ENCODE measurements at regions not wholly inside any gene's neighbourhood (a gene's known extent, or its start where the extent isn't known, plus 50 kb on each side); places are given as distances from the start of the nearest gene placed in this dataset.

GRCh38 chr2:7719876-7720275, 802.7 kb downstream of the RNF144A start:
- Histone ChIP-seq H3K4me3 (no peak overlapping the region), H3K27ac (no peak overlapping the region)

- H3K4me3 ChIP-seq: no peak overlapping the region
- no peak overlapping the region for H3K27ac ChIP-seq
Measured at GRCh38 chr2:7721413-7721995, 804.3 kb downstream of the RNF144A start.

GRCh38 chr2:7722212-7722910, 805.1 kb downstream of the RNF144A start:
- Histone ChIP-seq H3K27ac (no peak overlapping the region), H3K4me3 (no peak overlapping the region)

- H3K27ac ChIP-seq: peak overlapping the region in 3 of 21 experiments; percentile 1 to 78 (median 50)
- no peak overlapping the region for H3K4me3 ChIP-seq
Measured at GRCh38 chr2:7724336-7724735, 807.1 kb downstream of the RNF144A start.

- Histone ChIP-seq H3K4me3 (no peak overlapping the region), H3K27ac (peak overlapping the region in 4 of 21 experiments; percentile 66 to 78 (median 74))
Measured at GRCh38 chr2:7725171-7725849, 808.1 kb downstream of the RNF144A start.

GRCh38 chr2:7725850-7726242, 808.6 kb downstream of the RNF144A start:
- H3K4me3 ChIP-seq: peak overlapping the region in 2 of 7 experiments; percentile 0 to 8

GRCh38 chr2:7726989-7727388, 809.8 kb downstream of the RNF144A start:
- Histone ChIP-seq H3K4me3 (peak overlapping the region in 2 of 7 experiments; percentile 0 to 8), H3K27ac (peak overlapping the region in 9 of 21 experiments; percentile 22 to 78 (median 57))

More at GRCh38 chr2:7725850-7726242, 808.6 kb downstream of the RNF144A start:
- H3K27ac ChIP-seq: peak overlapping the region in 5 of 21 experiments; percentile 57 to 78 (median 73)

GRCh38 chr2:7728388-7728787, 811.2 kb downstream of the RNF144A start:
- Histone ChIP-seq H3K27ac (peak overlapping the region in 4 of 21 experiments; percentile 13 to 78 (median 54)), H3K4me3 (peak overlapping the region in 1 of 7 experiments; percentile 12)

- peak overlapping the region in 2 of 21 experiments; percentile 41 to 78 for H3K27ac ChIP-seq
- H3K4me3 ChIP-seq: no peak overlapping the region
Measured at GRCh38 chr2:7730449-7730848, 813.2 kb downstream of the RNF144A start.

GRCh38 chr2:7730990-7731389, 813.8 kb downstream of the RNF144A start:
- no peak overlapping the region for H3K4me3 ChIP-seq
- H3K27ac ChIP-seq: peak overlapping the region in 1 of 21 experiments; percentile 78

- no peak overlapping the region for H3K4me3 ChIP-seq
- H3K27ac ChIP-seq: no peak overlapping the region
Measured at GRCh38 chr2:7732497-7732896, 815.3 kb downstream of the RNF144A start.

- Histone ChIP-seq H3K4me3 (no peak overlapping the region), H3K27ac (no peak overlapping the region)
Measured at GRCh38 chr2:7736646-7737305, 819.6 kb downstream of the RNF144A start.

- Histone ChIP-seq H3K27ac (no peak overlapping the region), H3K4me3 (no peak overlapping the region)
Measured at GRCh38 chr2:7738596-7738995, 821.4 kb downstream of the RNF144A start.

GRCh38 chr2:7740114-7740513, 822.9 kb downstream of the RNF144A start:
- no peak overlapping the region for H3K27ac ChIP-seq
- no peak overlapping the region for H3K4me3 ChIP-seq

- Histone ChIP-seq H3K4me3 (no peak overlapping the region), H3K27ac (no peak overlapping the region)
Measured at GRCh38 chr2:7742301-7742700, 825.1 kb downstream of the RNF144A start.

GRCh38 chr2:7744827-7745226, 827.6 kb downstream of the RNF144A start:
- H3K27ac ChIP-seq: no peak overlapping the region

GRCh38 chr2:7745369-7745768, 828.2 kb downstream of the RNF144A start:
- Histone ChIP-seq H3K27ac (no peak overlapping the region), H3K4me3 (no peak overlapping the region)

More at GRCh38 chr2:7744827-7745226, 827.6 kb downstream of the RNF144A start:
- no peak overlapping the region for H3K4me3 ChIP-seq

GRCh38 chr2:7748717-7749415, 831.7 kb downstream of the RNF144A start:
- Histone ChIP-seq H3K4me3 (no peak overlapping the region), H3K27ac (no peak overlapping the region)

- Histone ChIP-seq H3K27ac (no peak overlapping the region), H3K4me3 (no peak overlapping the region)
Measured at GRCh38 chr2:7749895-7750559, 832.8 kb downstream of the RNF144A start.
